ENCODE measurements at regions not wholly inside any gene's neighbourhood (a gene's known extent, or its start where the extent isn't known, plus 50 kb on each side); places are given as distances from the start of the nearest gene placed in this dataset.
A peak's percentile ranks its signal among the peaks of the same experiment; 100 is the strongest.

GRCh38 chr1:36653850-36654249 is 171.1 kb upstream of the CSF3R start:
- H3K4me3 ChIP-seq, result no peak overlapping the region
- TF ChIP-seq CTCF (IDR thresholded peaks at IDR 0.05), result peak in 2 of 9 donors; percentile 20 to 24
- intact Hi-C loops (cut with DNase I), result no loop called here
- no peaks in the 10 kb centered on the region for H3K4me1 ChIP-seq
- peaks cover 0 to 76% (median 34%) of the 10 kb centered on the region in 7 donors for H3K27me3 ChIP-seq
- H3K27ac ChIP-seq, result no peak overlapping the region
- H3K9me3 ChIP-seq, result no peaks in the 10 kb centered on the region
- WGBS, 2 donors, result 43 to 55% methylated on average over 8 of the region's 8 CpGs
- DNase-seq (peak; percentile 46 to 48), ATAC-seq (peak in 7 of 8 donors; percentile 41 to 93 (median 75))
- H3K36me3 ChIP-seq, result no peaks in the 10 kb centered on the region

DNA sequence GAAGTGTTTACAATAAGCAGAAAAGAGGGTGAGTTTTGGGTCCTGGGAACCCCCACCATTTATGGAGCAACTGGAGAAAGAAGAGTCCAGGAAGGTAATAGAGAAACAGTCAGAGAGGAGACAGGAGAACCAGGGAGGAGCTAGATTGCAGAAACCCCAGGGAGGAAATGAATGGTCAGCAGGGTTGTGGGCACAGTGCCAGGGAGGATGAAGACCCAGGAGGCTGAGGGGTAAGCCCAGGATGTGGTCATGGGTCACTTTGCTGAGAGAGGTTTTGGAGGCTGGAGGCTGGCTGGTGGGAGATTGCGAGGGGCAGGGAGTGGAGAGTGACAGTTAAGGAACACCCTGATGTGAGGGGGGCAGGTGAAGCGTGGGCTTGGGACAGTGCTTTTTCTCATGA is 169.9 kb upstream of the CSF3R start:
- 81 to 83% methylated on average over 2 of the region's 2 CpGs for WGBS, 2 donors
- no peak for DNase-seq
- H3K36me3 ChIP-seq, result no peaks in the 10 kb centered on the region

GRCh38 chr1:36652011-36652410 is 169.3 kb upstream of the CSF3R start:
- Histone ChIP-seq H3K36me3 (no peaks in the 10 kb centered on the region), H3K4me1 (no peaks in the 10 kb centered on the region), H3K9me3 (no peaks in the 10 kb centered on the region), H3K4me3 (no peak overlapping the region), H3K27me3 (peaks cover 0 to 80% (median 47%) of the 10 kb centered on the region in 7 donors), H3K27ac (no peak overlapping the region)
- DNase-seq (no peak), ATAC-seq (no peak)
- intact Hi-C loops (cut with DNase I), result no loop called here
- WGBS, 2 donors, result 53 to 73% methylated on average over 2 of the region's 2 CpGs
- no peak for TF ChIP-seq CTCF (IDR thresholded peaks at IDR 0.05)

More for the DNA sequence above, 169.9 kb upstream of the CSF3R start:
- ATAC-seq, result no peak
- H3K27me3 ChIP-seq, result peaks cover 0 to 80% (median 42%) of the 10 kb centered on the region in 7 donors
- no peaks in the 10 kb centered on the region for H3K4me1 ChIP-seq
- no peak overlapping the region for H3K27ac ChIP-seq
- H3K4me3 ChIP-seq, result no peak overlapping the region
- no peaks in the 10 kb centered on the region for H3K9me3 ChIP-seq
- intact Hi-C loops (cut with DNase I), result no loop called here
- TF ChIP-seq CTCF (IDR thresholded peaks at IDR 0.05), result no peak

- H3K4me3 ChIP-seq, result no peak overlapping the region
- no peaks in the 10 kb centered on the region for H3K36me3 ChIP-seq
- WGBS, 2 donors, result 63% methylated on average over 3 of the region's 3 CpGs
- H3K9me3 ChIP-seq, result no peaks in the 10 kb centered on the region
- DNase-seq (no peak), ATAC-seq (no peak)
- H3K4me1 ChIP-seq, result no peaks in the 10 kb centered on the region
- intact Hi-C loops (cut with DNase I), result no loop called here
- peaks cover 0 to 78% (median 43%) of the 10 kb centered on the region in 7 donors for H3K27me3 ChIP-seq
- H3K27ac ChIP-seq, result no peak overlapping the region
- TF ChIP-seq CTCF (IDR thresholded peaks at IDR 0.05), result no peak
These were observed 168.6 kb upstream of the CSF3R start for GRCh38 chr1:36651176-36651910.
